Liver (tissue), 8 donors: ENCODE measurements at regions not wholly inside any gene's neighbourhood (a gene's known extent, or its start where the extent isn't known, plus 50 kb on each side); places are given as distances from the start of the nearest gene placed in this dataset.

Experiments used
- DNase-seq: peaks from one replicate; pipeline ENCODE4 v3.0.0-alpha.2; 2017; ENCODE audit warnings: low spot score
- H3K27ac ChIP-seq, 2 donors: one replicate each; pipeline ENCODE4 v1.7.0; 2013; ENCODE audit warnings: inconsistent platforms in 2 of 2, low read length in 2 of 2, control low read depth in 1 of 2, low read depth in 1 of 2, mild to moderate bottlenecking in 1 of 2
- H3K27me3 ChIP-seq, 4 donors: one replicate each; pipeline versions ENCODE4 v1.6.1 to v1.7.0; 2013; ENCODE audit warnings: low read length in 3 of 4, inconsistent platforms in 1 of 4, mild to moderate bottlenecking in 1 of 4, moderate library complexity in 1 of 4; ENCODE audit not compliant: control insufficient read depth in 4 of 4, insufficient read depth in 4 of 4
- H3K36me3 ChIP-seq, 4 donors: one replicate each; pipeline versions ENCODE4 v1.6.1 to v1.7.0; 2013; ENCODE audit warnings: low read length in 3 of 4, mild to moderate bottlenecking in 3 of 4, low read depth in 1 of 4, moderate library complexity in 1 of 4; ENCODE audit not compliant: control insufficient read depth in 4 of 4, insufficient read depth in 3 of 4
- H3K4me1 ChIP-seq, 4 donors: one replicate each; pipeline versions ENCODE4 v1.6.1 to v1.7.0; 2013; ENCODE audit warnings: low read length in 3 of 4, mild to moderate bottlenecking in 3 of 4, moderate library complexity in 1 of 4; ENCODE audit not compliant: control insufficient read depth in 4 of 4, insufficient read depth in 4 of 4
- H3K4me3 ChIP-seq, 3 donors: one replicate each; pipeline versions ENCODE4 v1.6.1 to v1.7.0; 2013; ENCODE audit warnings: low read length in 3 of 3, control low read depth in 1 of 3, low read depth in 1 of 3, mild to moderate bottlenecking in 1 of 3
- H3K9ac ChIP-seq, 2 donors: one replicate each; pipeline ENCODE4 v1.7.0; 2013; ENCODE audit warnings: low read length in 2 of 2, mild to moderate bottlenecking in 2 of 2, moderate library complexity in 2 of 2, control low read depth in 1 of 2, low read depth in 1 of 2
- H3K9me3 ChIP-seq, 4 donors: one replicate each; pipeline versions ENCODE4 v1.6.1 to v1.7.0; 2013; ENCODE audit warnings: low read length in 3 of 4; ENCODE audit not compliant: control insufficient read depth in 4 of 4
- ATF3 ChIP-seq: IDR thresholded peaks from 2 replicates; pipeline ENCODE4 v1.6.1; 2016; ENCODE audit warnings: antibody characterized with exemption
- CTCF ChIP-seq: fragments of 150-350 bp; IDR thresholded peaks from 2 replicates; pipeline ENCODE4 v1.5.1; 2017; ENCODE audit warnings: improper control_type of control experiment, low read depth, low read length; ENCODE audit not compliant: missing input control
- EGR1 ChIP-seq, 2 donors: IDR thresholded peaks; 2 replicates each; pipeline ENCODE4 v1.6.1; 2016 to 2018; ENCODE audit warnings: antibody characterized with exemption in 2 of 2, low read depth in 2 of 2
- FOXA1 ChIP-seq: IDR thresholded peaks from 2 replicates; pipeline ENCODE4 v1.6.1; 2016; ENCODE audit warnings: antibody characterized with exemption
- GABPA ChIP-seq, 2 donors: IDR thresholded peaks in 1 of 2; conservative IDR thresholded peaks in 1 of 2; 2 replicates each; pipeline ENCODE4 v1.6.1; 2016; ENCODE audit warnings: antibody characterized with exemption in 2 of 2, mild to moderate bottlenecking in 1 of 2, moderate library complexity in 1 of 2
- HNF4A ChIP-seq, 2 donors: conservative IDR thresholded peaks; 2 replicates each; pipeline ENCODE4 v1.6.1; 2016; ENCODE audit warnings: antibody characterized with exemption in 2 of 2, mild to moderate bottlenecking in 2 of 2
- HNF4G ChIP-seq: IDR thresholded peaks from 2 replicates; pipeline ENCODE4 v1.6.1; 2016; ENCODE audit warnings: antibody characterized with exemption
- JUND ChIP-seq, 2 donors: IDR thresholded peaks; 2 replicates each; pipeline ENCODE4 v1.6.1; 2016; ENCODE audit warnings: antibody characterized with exemption in 2 of 2
- MAX ChIP-seq: IDR thresholded peaks from 2 replicates; pipeline ENCODE4 v1.6.1; 2016; ENCODE audit warnings: antibody characterized with exemption
- NR2F2 ChIP-seq: IDR thresholded peaks from 2 replicates; pipeline ENCODE4 v1.6.1; 2016; ENCODE audit warnings: antibody characterized with exemption
- RAD21 ChIP-seq, 2 donors: IDR thresholded peaks; 2 replicates each; pipeline ENCODE4 v1.6.1; 2016; ENCODE audit warnings: antibody characterized with exemption in 2 of 2, mild to moderate bottlenecking in 2 of 2
- REST ChIP-seq: IDR thresholded peaks from 2 replicates; pipeline ENCODE4 v1.6.1; 2016; ENCODE audit warnings: antibody characterized with exemption, mild to moderate bottlenecking
- RXRA ChIP-seq, 2 donors: IDR thresholded peaks; 2 replicates each; pipeline ENCODE4 v1.6.1; 2017 to 2018; ENCODE audit warnings: antibody characterized with exemption in 2 of 2, mild to moderate bottlenecking in 1 of 2
- SP1 ChIP-seq: IDR thresholded peaks from 2 replicates; pipeline ENCODE4 v1.6.1; 2018; ENCODE audit warnings: antibody characterized with exemption, mild to moderate bottlenecking
- YY1 ChIP-seq: IDR thresholded peaks from 2 replicates; pipeline ENCODE4 v1.6.1; 2016; ENCODE audit warnings: antibody characterized with exemption, mild to moderate bottlenecking
- ZBTB33 ChIP-seq: IDR thresholded peaks from 2 replicates; pipeline ENCODE4 v1.6.1; 2016; ENCODE audit warnings: antibody characterized with exemption
- WGBS: extraction: QIAGEN DNeasy Blood & Tissue Kit; methylation state at CpG from one replicate; pipeline ENCODE4 v1.1.7; 2013; 5-methylcytosine and 5-hydroxymethylcytosine counted together
- donor health status: healthy.
- donor health status: healthy.
- donor health status: healthy.
- donor health status: healthy.
- donor health status: healthy.

DNA sequence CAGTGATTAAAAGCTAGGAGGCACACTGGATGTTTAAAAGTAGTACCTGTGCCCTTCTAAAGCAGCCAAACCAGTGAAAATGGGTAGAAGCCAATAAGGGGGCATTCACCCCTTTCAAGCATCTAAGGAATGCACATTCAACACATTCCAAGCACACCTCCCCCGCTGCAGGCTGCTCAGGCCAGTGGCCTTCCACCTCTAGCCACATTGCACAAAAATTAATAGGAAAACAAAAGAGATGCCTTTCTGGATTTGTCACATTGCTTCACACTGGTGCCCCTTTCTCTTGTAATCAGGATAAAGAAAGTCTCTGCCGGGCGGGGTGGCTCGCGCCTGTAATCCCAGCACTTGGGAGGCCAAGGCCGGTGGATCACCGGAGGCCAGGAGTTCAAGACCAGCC lies 834.0 kb downstream of the USP25 start:
- peaks cover 0 to 11% (median 4%) of the 10 kb centered on the region in 4 donors for H3K4me1 ChIP-seq
- H3K9me3 ChIP-seq = no peaks in the 10 kb centered on the region
- no peak for DNase-seq
- H3K4me3 ChIP-seq = no peak overlapping the region
- H3K27ac ChIP-seq = peak overlapping the region in 1 of 2 donors; percentile 7
- WGBS = 76% methylated on average over 7 of the region's 7 CpGs
- H3K36me3 ChIP-seq = peaks cover 0 to 1% (median 0%) of the 10 kb centered on the region in 4 donors
- no peaks in the 10 kb centered on the region for H3K27me3 ChIP-seq
- no peak overlapping the region for H3K9ac ChIP-seq
- no peak for TF ChIP-seq ATF3
- no peak for TF ChIP-seq FOXA1
- TF ChIP-seq REST = no peak
- TF ChIP-seq MAX = peak; percentile 19
- TF ChIP-seq HNF4G = no peak
- TF ChIP-seq ZBTB33 = no peak
- TF ChIP-seq CTCF = no peak
- TF ChIP-seq SP1 = peak; percentile 19
- no peak for TF ChIP-seq GABPA (IDR thresholded peaks at IDR 0.05 in 1 of 2, conservative IDR thresholded peaks at IDR 0.05 in 1 of 2)
- no peak for TF ChIP-seq EGR1 (IDR thresholded peaks at IDR 0.05; ENCODE audit: low read depth in 2 of 2)
- peak; percentile 79 for TF ChIP-seq NR2F2
- peak; percentile 72 to 91 for TF ChIP-seq RXRA (IDR thresholded peaks at IDR 0.05)
- no peak for TF ChIP-seq YY1
- peak in 1 of 2 donors; percentile 23 for TF ChIP-seq RAD21 (IDR thresholded peaks at IDR 0.05)
- peak; percentile 14 for TF ChIP-seq HNF4A (conservative IDR thresholded peaks at IDR 0.05)
- peak in 1 of 2 donors; percentile 32 for TF ChIP-seq JUND (IDR thresholded peaks at IDR 0.05)

DNA sequence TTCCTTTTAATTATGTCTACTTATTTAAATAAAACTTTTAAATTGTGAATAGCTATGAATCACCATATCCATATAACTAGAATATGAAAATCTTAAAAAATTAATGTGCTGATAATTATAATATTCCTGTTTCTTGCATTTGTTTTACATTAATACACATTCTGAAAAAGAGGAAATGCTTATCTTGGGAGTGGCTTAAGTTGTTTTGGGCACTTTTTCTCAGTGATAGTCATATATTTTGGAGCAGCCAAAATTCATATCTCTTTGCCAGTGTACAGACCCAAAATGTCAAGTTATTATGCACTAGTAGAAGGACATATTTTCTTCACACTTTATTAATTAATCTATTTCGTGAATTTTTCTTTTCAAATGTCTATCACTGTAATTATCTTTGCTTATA lies 838.5 kb downstream of the USP25 start:
- 76% methylated on average over 1 of the region's 1 CpG for WGBS
- H3K27me3 ChIP-seq = no peaks in the 10 kb centered on the region
- peaks cover 0 to 8% (median 4%) of the 10 kb centered on the region in 4 donors for H3K4me1 ChIP-seq
- no peak overlapping the region for H3K9ac ChIP-seq
- TF ChIP-seq ZBTB33 = no peak
- no peak overlapping the region for H3K27ac ChIP-seq
- no peak overlapping the region for H3K4me3 ChIP-seq
- H3K9me3 ChIP-seq = no peaks in the 10 kb centered on the region
- no peaks in the 10 kb centered on the region for H3K36me3 ChIP-seq
- no peak for DNase-seq
